Upper lobe of right lung (tissue), 1 donor: ENCODE measurements at regions not wholly inside any gene's neighbourhood (a gene's known extent, or its start where the extent isn't known, plus 50 kb on each side); places are given as distances from the start of the nearest gene placed in this dataset.

Experiments used
- ATAC-seq: fragments of 200-7000 bp; cut with Tn5 transposase; one replicate; pipeline ENCODE4 v1.9.1; 2020; ENCODE audit warnings: mild to moderate bottlenecking, moderate library complexity
- DNase-seq: peaks from one replicate; pipeline ENCODE4 v3.0.0-alpha.2; 2020
- H3K27ac ChIP-seq: fragments of 200-600 bp; one replicate; pipeline ENCODE4 v1.8.0; 2022
- H3K27me3 ChIP-seq: fragments of 200-600 bp; one replicate; pipeline ENCODE4 v1.8.0; 2022; ENCODE audit warnings: mild to moderate bottlenecking
- H3K36me3 ChIP-seq: fragments of 200-600 bp; one replicate; pipeline ENCODE4 v1.8.0; 2022
- H3K4me1 ChIP-seq: fragments of 200-600 bp; one replicate; pipeline ENCODE4 v1.8.0; 2022
- H3K4me3 ChIP-seq: fragments of 200-600 bp; one replicate; pipeline ENCODE4 v1.8.0; 2022; ENCODE audit warnings: mild to moderate bottlenecking
- H3K9me3 ChIP-seq: fragments of 200-600 bp; one replicate; pipeline ENCODE4 v1.8.0; 2022
- CTCF ChIP-seq: fragments of 200-600 bp; IDR thresholded peaks from one replicate; pipeline ENCODE4 v1.8.0; 2022; ENCODE audit warnings: antibody characterized with exemption
- intact Hi-C: fragments of 100-400 bp; cut with DNase I; formaldehyde crosslinking; loops from one replicate; pipeline ENCODE4 v1.11.0; 2022
- donor health status: DM: no; HTN: yes; CAD: no; lungs with severe emphysema.

- Histone ChIP-seq H3K27me3 (no peaks in the 10 kb centered on the region), H3K9me3 (no peaks in the 10 kb centered on the region), H3K4me3 (no peak overlapping the region), H3K4me1 (no peaks in the 10 kb centered on the region), H3K27ac (no peak overlapping the region), H3K36me3 (no peaks in the 10 kb centered on the region)
- ATAC-seq (no peak), DNase-seq (no peak)
- TF ChIP-seq CTCF: no peak
- intact Hi-C loops: no loop called here
These were observed 751.9 kb upstream of the POT1 start for GRCh38 chr7:125681508-125681907.

GRCh38 chr7:125678771-125679170 is 749.1 kb upstream of the POT1 start:
- no peaks in the 10 kb centered on the region for H3K9me3 ChIP-seq
- no peaks in the 10 kb centered on the region for H3K27me3 ChIP-seq
- no peak for TF ChIP-seq CTCF
- ATAC-seq: no peak
- no peaks in the 10 kb centered on the region for H3K4me1 ChIP-seq
- no peak overlapping the region for H3K27ac ChIP-seq
- no peak overlapping the region for H3K4me3 ChIP-seq
- no peaks in the 10 kb centered on the region for H3K36me3 ChIP-seq
- intact Hi-C loops: no loop called here
- DNase-seq: no peak

- intact Hi-C loops: no loop called here
- no peak for TF ChIP-seq CTCF
These were observed 746.0 kb upstream of the POT1 start for GRCh38 chr7:125675640-125676039.

GRCh38 chr7:125675169-125675568 is 745.5 kb upstream of the POT1 start:
- no peaks in the 10 kb centered on the region for H3K36me3 ChIP-seq
- H3K4me1 ChIP-seq: no peaks in the 10 kb centered on the region
- no peaks in the 10 kb centered on the region for H3K27me3 ChIP-seq
- intact Hi-C loops: no loop called here
- no peak for DNase-seq
- H3K27ac ChIP-seq: no peak overlapping the region
- no peaks in the 10 kb centered on the region for H3K9me3 ChIP-seq
- no peak for TF ChIP-seq CTCF
- H3K4me3 ChIP-seq: no peak overlapping the region
- no peak for ATAC-seq

More at GRCh38 chr7:125675640-125676039, 746.0 kb upstream of the POT1 start:
- Histone ChIP-seq H3K27ac (no peak overlapping the region), H3K4me1 (no peaks in the 10 kb centered on the region), H3K4me3 (no peak overlapping the region), H3K9me3 (no peaks in the 10 kb centered on the region), H3K27me3 (no peaks in the 10 kb centered on the region), H3K36me3 (no peaks in the 10 kb centered on the region)
- no peak for DNase-seq
- no peak for ATAC-seq

GRCh38 chr7:125670926-125671572 is 741.4 kb upstream of the POT1 start:
- peak; percentile 52 for TF ChIP-seq CTCF
- DNase-seq: no peak

More at GRCh38 chr7:125670926-125671572, 741.4 kb upstream of the POT1 start:
- Histone ChIP-seq H3K36me3 (no peaks in the 10 kb centered on the region), H3K9me3 (no peaks in the 10 kb centered on the region), H3K4me3 (no peak overlapping the region), H3K27ac (no peak overlapping the region), H3K4me1 (no peaks in the 10 kb centered on the region), H3K27me3 (no peaks in the 10 kb centered on the region)
- intact Hi-C loops: no loop called here
- ATAC-seq: no peak
